Peyer's patch (tissue), 4 donors: ENCODE measurements at regions not wholly inside any gene's neighbourhood (a gene's known extent, or its start where the extent isn't known, plus 50 kb on each side); places are given as distances from the start of the nearest gene placed in this dataset.

Experiments used
- POLR2A ChIP-seq, 2 donors: fragments of 450-650 bp; IDR thresholded peaks; one replicate each; pipeline ENCODE4 v1.5.1; 2017; ENCODE audit warnings: antibody characterized with exemption in 2 of 2, mild to moderate bottlenecking in 2 of 2, moderate library complexity in 2 of 2
- TF ChIP-seq, protein P1 (sequence below), 6 experiments: fragments of 450-650 bp in 4 of 6; fragments of 200-600 bp in 2 of 6; sonication (generic) in 1 of 6; IDR thresholded peaks; one replicate each; pipeline ENCODE4 v1.5.1; 2017 to 2019; ENCODE audit warnings: antibody characterized with exemption in 6 of 6, mild to moderate bottlenecking in 3 of 6, moderate library complexity in 1 of 6

GRCh38 chr9:7286101-7286500 is 513.5 kb downstream of the DMAC1 start:
- TF ChIP-seq, protein P1, sequence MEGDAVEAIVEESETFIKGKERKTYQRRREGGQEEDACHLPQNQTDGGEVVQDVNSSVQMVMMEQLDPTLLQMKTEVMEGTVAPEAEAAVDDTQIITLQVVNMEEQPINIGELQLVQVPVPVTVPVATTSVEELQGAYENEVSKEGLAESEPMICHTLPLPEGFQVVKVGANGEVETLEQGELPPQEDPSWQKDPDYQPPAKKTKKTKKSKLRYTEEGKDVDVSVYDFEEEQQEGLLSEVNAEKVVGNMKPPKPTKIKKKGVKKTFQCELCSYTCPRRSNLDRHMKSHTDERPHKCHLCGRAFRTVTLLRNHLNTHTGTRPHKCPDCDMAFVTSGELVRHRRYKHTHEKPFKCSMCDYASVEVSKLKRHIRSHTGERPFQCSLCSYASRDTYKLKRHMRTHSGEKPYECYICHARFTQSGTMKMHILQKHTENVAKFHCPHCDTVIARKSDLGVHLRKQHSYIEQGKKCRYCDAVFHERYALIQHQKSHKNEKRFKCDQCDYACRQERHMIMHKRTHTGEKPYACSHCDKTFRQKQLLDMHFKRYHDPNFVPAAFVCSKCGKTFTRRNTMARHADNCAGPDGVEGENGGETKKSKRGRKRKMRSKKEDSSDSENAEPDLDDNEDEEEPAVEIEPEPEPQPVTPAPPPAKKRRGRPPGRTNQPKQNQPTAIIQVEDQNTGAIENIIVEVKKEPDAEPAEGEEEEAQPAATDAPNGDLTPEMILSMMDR (IDR thresholded peaks at IDR 0.05): no peak
- no peak for TF ChIP-seq POLR2A (IDR thresholded peaks at IDR 0.05)
